Prostate gland (tissue), 2 donors: ENCODE measurements at regions not wholly inside any gene's neighbourhood (a gene's known extent, or its start where the extent isn't known, plus 50 kb on each side); places are given as distances from the start of the nearest gene placed in this dataset.

Experiments used
- POLR2A ChIP-seq: fragments of 450-650 bp; IDR thresholded peaks from one replicate; pipeline ENCODE4 v1.6.1; 2016; ENCODE audit warnings: antibody characterized with exemption, mild to moderate bottlenecking
- TF ChIP-seq, protein P1 (sequence below), 4 experiments: fragments of 200-600 bp in 2 of 4; fragments of 450-650 bp in 2 of 4; sonication (generic) in 2 of 4; IDR thresholded peaks; 1 replicate in 3 of 4; 2 replicates in 1 of 4; pipeline ENCODE4 v1.5.1; 2016 to 2019; ENCODE audit warnings: antibody characterized with exemption in 4 of 4, mild to moderate bottlenecking in 2 of 4, moderate library complexity in 2 of 4

DNA sequence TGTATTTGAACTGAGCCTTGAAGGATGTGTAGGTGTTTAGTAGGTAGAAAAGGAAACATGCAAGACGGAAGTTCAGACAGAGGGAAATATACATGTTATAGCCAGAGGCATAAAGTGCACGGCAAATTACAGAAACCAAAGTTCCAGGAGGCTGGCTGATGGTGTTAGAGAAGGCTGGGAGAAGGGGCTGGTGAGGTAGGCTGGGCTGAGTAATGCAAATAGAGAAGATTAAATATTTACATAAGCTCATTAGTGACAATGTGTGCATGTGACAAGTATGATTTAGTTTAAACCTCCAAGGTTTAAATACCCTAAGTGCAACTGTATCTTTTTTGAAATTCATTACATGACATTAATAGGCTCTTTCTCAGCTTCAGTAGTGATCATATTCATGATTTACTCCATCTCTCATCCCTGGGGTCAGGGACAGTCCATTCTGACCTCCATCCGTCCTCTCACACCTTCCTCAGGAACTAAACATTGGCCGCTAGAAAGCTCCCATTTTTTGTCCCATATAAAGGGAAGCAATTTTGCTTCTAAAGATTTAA is 399.8 kb upstream of the SALL1 start:
- TF ChIP-seq, protein P1, sequence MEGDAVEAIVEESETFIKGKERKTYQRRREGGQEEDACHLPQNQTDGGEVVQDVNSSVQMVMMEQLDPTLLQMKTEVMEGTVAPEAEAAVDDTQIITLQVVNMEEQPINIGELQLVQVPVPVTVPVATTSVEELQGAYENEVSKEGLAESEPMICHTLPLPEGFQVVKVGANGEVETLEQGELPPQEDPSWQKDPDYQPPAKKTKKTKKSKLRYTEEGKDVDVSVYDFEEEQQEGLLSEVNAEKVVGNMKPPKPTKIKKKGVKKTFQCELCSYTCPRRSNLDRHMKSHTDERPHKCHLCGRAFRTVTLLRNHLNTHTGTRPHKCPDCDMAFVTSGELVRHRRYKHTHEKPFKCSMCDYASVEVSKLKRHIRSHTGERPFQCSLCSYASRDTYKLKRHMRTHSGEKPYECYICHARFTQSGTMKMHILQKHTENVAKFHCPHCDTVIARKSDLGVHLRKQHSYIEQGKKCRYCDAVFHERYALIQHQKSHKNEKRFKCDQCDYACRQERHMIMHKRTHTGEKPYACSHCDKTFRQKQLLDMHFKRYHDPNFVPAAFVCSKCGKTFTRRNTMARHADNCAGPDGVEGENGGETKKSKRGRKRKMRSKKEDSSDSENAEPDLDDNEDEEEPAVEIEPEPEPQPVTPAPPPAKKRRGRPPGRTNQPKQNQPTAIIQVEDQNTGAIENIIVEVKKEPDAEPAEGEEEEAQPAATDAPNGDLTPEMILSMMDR (IDR thresholded peaks at IDR 0.05) = no peak
- TF ChIP-seq POLR2A = no peak
